ENCODE measurements at regions not wholly inside any gene's neighbourhood (a gene's known extent, or its start where the extent isn't known, plus 50 kb on each side); places are given as distances from the start of the nearest gene placed in this dataset.
"Not testable (repeated sequence)": the region's sequence is repeated elsewhere in the genome, so short reads cannot be mapped to it uniquely, and the experiment has no call there.

- H3K4me2 ChIP-seq (replicated peaks; ENCODE audit: extremely low read depth, low read length, poor library complexity, severe bottlenecking); H3K9me3 Mint-ChIP-seq; intact Hi-C loops (cut with micrococcal nuclease): not testable (repeated sequence)
Observed at GRCh38 chr2:138071042-138071719, 106.9 kb downstream of the HNMT start.

DNA sequence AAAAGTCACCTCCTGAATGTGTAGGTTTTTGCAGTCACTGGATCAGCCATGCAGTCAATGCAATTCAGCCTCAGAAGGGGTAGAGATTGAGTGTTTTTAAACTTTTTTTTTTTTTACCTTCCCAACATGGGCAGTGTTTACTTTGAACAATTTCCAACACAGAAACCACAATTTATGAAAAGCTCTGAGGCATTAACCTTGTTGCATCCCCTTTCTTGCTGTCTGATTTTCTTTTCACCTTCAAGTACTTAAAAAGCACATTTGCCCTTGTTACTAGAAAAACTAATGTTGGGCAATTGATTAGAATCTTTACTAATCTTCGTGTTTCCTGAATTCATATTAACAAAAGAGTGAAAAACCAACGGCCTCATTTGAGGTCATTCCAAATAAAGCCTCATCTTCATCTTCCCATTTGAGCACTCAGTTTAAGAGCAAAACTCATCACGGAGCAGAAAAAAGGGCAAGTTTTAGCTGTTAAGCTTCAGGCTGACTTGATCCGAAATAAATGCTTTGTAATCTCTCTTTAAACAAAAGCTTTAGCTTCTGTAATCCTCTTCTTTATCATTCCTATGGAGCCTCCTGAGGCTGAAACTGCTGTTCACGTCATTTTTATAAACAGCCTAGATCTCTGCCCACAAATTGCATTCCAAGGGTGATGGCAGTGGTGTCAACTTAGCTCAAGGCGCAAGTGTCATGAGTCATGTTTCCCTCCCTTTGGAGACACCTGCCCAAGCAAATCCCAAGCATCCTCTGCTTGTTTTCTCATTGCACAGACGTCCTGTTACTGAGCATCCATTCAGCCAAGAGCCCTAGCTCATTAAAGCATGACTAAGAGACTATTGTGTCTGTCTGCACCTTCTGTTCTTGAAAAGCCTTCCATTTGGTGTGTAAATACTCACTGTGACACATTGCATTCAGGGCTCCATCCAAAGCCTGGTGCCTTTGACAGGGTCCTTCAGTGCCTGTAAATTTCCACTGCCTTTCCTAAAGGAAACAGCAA lies 107.7 kb downstream of the HNMT start:
- H3K27ac ChIP-seq (ENCODE audit: low read depth in 1 of 2, low read length in 2 of 2): no peak overlapping the region
- Mint-ChIP-seq H3K4me1 (no peaks in the 10 kb centered on the region), H3K27me3 (ENCODE audit: low read depth in 3 of 3) (peaks cover 0 to 7% (median 0%) of the 10 kb centered on the region in 3 donors), H3K27ac (no peak overlapping the region), H3K9me3 (peaks cover 0 to 9% (median 0%) of the 10 kb centered on the region in 7 donors), H3K4me3 (no peak overlapping the region), H3K36me3 (no peaks in the 10 kb centered on the region)
- H3K4me1 ChIP-seq (ENCODE audit: control insufficient read depth in 1 of 2, insufficient read depth in 2 of 2, low read length in 2 of 2): no peaks in the 10 kb centered on the region
- no peaks in the 10 kb centered on the region for H3K9me3 ChIP-seq (replicated peaks in 1 of 2; ENCODE audit: control insufficient read depth in 1 of 2, insufficient read depth in 1 of 2, low read length in 2 of 2)
- WGBS (ENCODE audit: insufficient coverage): 90% methylated on average over 7 of the region's 7 CpGs
- H3K4me2 ChIP-seq (replicated peaks; ENCODE audit: extremely low read depth, low read length, poor library complexity, severe bottlenecking): no peak overlapping the region
- DNase-seq: no peak
- H3K36me3 ChIP-seq (replicated peaks in 1 of 2; ENCODE audit: control insufficient read depth in 1 of 2, insufficient read depth in 2 of 2, low read length in 2 of 2): no peaks in the 10 kb centered on the region
- H4K20me1 ChIP-seq (ENCODE audit: insufficient read depth, low read length): no peaks in the 10 kb centered on the region
- no peaks in the 10 kb centered on the region for H3K27me3 ChIP-seq (ENCODE audit: control insufficient read depth in 2 of 2, insufficient read depth in 2 of 2, low read length in 2 of 2)
- TF ChIP-seq, protein P1, sequence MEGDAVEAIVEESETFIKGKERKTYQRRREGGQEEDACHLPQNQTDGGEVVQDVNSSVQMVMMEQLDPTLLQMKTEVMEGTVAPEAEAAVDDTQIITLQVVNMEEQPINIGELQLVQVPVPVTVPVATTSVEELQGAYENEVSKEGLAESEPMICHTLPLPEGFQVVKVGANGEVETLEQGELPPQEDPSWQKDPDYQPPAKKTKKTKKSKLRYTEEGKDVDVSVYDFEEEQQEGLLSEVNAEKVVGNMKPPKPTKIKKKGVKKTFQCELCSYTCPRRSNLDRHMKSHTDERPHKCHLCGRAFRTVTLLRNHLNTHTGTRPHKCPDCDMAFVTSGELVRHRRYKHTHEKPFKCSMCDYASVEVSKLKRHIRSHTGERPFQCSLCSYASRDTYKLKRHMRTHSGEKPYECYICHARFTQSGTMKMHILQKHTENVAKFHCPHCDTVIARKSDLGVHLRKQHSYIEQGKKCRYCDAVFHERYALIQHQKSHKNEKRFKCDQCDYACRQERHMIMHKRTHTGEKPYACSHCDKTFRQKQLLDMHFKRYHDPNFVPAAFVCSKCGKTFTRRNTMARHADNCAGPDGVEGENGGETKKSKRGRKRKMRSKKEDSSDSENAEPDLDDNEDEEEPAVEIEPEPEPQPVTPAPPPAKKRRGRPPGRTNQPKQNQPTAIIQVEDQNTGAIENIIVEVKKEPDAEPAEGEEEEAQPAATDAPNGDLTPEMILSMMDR (IDR thresholded peaks at IDR 0.05): no peak
- H3K79me2 ChIP-seq (ENCODE audit: insufficient read depth, low read length): no peaks in the 10 kb centered on the region
- no peak overlapping the region for H3K4me3 ChIP-seq (replicated peaks in 1 of 3; ENCODE audit: low read depth in 2 of 3, low read length in 3 of 3)
- no peak overlapping the region for H3K9ac ChIP-seq (ENCODE audit: insufficient read depth, low read length, poor library complexity, severe bottlenecking)
- intact Hi-C loops (cut with micrococcal nuclease): no loop called here
- no peak overlapping the region for H2AFZ ChIP-seq (ENCODE audit: insufficient read depth, low read depth, low read length, poor library complexity, severe bottlenecking)

More at GRCh38 chr2:138071042-138071719, 106.9 kb downstream of the HNMT start:
- H3K36me3 ChIP-seq (replicated peaks in 1 of 2; ENCODE audit: control insufficient read depth in 1 of 2, insufficient read depth in 2 of 2, low read length in 2 of 2); H3K27me3 Mint-ChIP-seq (ENCODE audit: low read depth in 3 of 3); H3K4me1 ChIP-seq (ENCODE audit: control insufficient read depth in 1 of 2, insufficient read depth in 2 of 2, low read length in 2 of 2); DNase-seq; H2AFZ ChIP-seq (ENCODE audit: insufficient read depth, low read depth, low read length, poor library complexity, severe bottlenecking); H3K79me2 ChIP-seq (ENCODE audit: insufficient read depth, low read length); H3K9ac ChIP-seq (ENCODE audit: insufficient read depth, low read length, poor library complexity, severe bottlenecking); H4K20me1 ChIP-seq (ENCODE audit: insufficient read depth, low read length); H3K27me3 ChIP-seq (ENCODE audit: control insufficient read depth in 2 of 2, insufficient read depth in 2 of 2, low read length in 2 of 2); H3K4me3 Mint-ChIP-seq; H3K9me3 ChIP-seq (replicated peaks in 1 of 2; ENCODE audit: control insufficient read depth in 1 of 2, insufficient read depth in 1 of 2, low read length in 2 of 2); H3K4me3 ChIP-seq (replicated peaks in 1 of 3; ENCODE audit: low read depth in 2 of 3, low read length in 3 of 3); H3K36me3 Mint-ChIP-seq; H3K27ac ChIP-seq (ENCODE audit: low read depth in 1 of 2, low read length in 2 of 2); H3K4me1 Mint-ChIP-seq: not testable (repeated sequence)
- peak overlapping the region in 1 of 7 donors; percentile 4 for H3K27ac Mint-ChIP-seq
- WGBS (ENCODE audit: insufficient coverage): 83% methylated on average over 6 of the region's 7 CpGs

Measured in CD14-positive monocyte (primary cell).